A549 (cell line): ENCODE measurements at regions not wholly inside any gene's neighbourhood (a gene's known extent, or its start where the extent isn't known, plus 50 kb on each side); places are given as distances from the start of the nearest gene placed in this dataset.

Experiments
- ATAC-seq, 2 experiments: fragments of 200-7000 bp in 1 of 2; fragments of >200 bp in 1 of 2; cut with Nextera tagmentation in 1 of 2; cut with Tn5 transposase in 1 of 2; 3 replicates each; pipeline versions ENCODE4 v1.8.0 to v1.9.1; 2018 to 2020; ENCODE audit warnings: mild to moderate bottlenecking in 1 of 2, moderate library complexity in 1 of 2
- CTCF ChIA-PET: fragments of 300-600 bp; sonication (Branson Sonifier 250); formaldehyde crosslinking; extraction: SDS; loops from one replicate; lab custom pipeline; 2021; ENCODE audit warnings: antibody characterized with exemption, inconsistent platforms; lab: Yijun Ruan, JAX
- POLR2A ChIA-PET: fragments of 350-600 bp; formaldehyde crosslinking; extraction: SDS; loops from one replicate; lab custom pipeline; 2021; ENCODE audit warnings: antibody characterized with exemption, inconsistent platforms; lab: Yijun Ruan, JAX
- DNase-seq, 2 experiments: peaks; one replicate each; pipeline versions ENCODE4 v3.0.0 to v3.0.0-alpha.2; 2011 to 2016; ENCODE audit warnings: low read depth in 1 of 2, low spot score in 1 of 2
- FAIRE-seq: peaks from 2 replicates; lab custom pipeline; 2011; peaks lifted over from hg19 to GRCh38; lab: Jason Lieb, UNC
- H3K27ac ChIP-seq, 2 experiments: fragments of >200 bp; sonication (Bioruptor Twin); formaldehyde crosslinking; 3 replicates each; pipeline ENCODE4 v1.5.1; 2016 to 2017
- H3K4me1 ChIP-seq: fragments of >200 bp; sonication (Bioruptor Twin); formaldehyde crosslinking; 3 replicates; pipeline ENCODE4 v1.6.1; 2016
- H3K4me2 ChIP-seq: fragments of >200 bp; sonication (Bioruptor Twin); formaldehyde crosslinking; 3 replicates; pipeline ENCODE4 v1.6.1; 2016
- H3K4me3 ChIP-seq: fragments of >200 bp; sonication (Bioruptor Twin); formaldehyde crosslinking; 3 replicates; pipeline ENCODE4 v1.5.1; 2016
- H3K9me3 ChIP-seq: fragments of >200 bp; sonication (Bioruptor Twin); formaldehyde crosslinking; 3 replicates; pipeline ENCODE4 v1.6.1; 2016
- CBX8 ChIP-seq: fragments of 200-600 bp; sonication (generic); IDR thresholded peaks from 2 replicates; pipeline ENCODE4 v1.6.1; 2016
- EHF ChIP-seq: fragments of 250-450 bp; sonication (Bioruptor Pico); IDR thresholded peaks from 2 replicates; pipeline ENCODE4 v1.5.0; 2020; ENCODE audit warnings: mild to moderate bottlenecking
- ESRRA ChIP-seq: fragments of 150-350 bp; IDR thresholded peaks from 2 replicates; pipeline ENCODE4 v1.6.1; 2014; ENCODE audit warnings: mild to moderate bottlenecking, low read length, borderline replicate concordance
- GATA3 ChIP-seq: IDR thresholded peaks from 2 replicates; pipeline ENCODE4 v1.6.1; 2012; ENCODE audit warnings: borderline replicate concordance
- HOXB5 ChIP-seq: fragments of 250-450 bp; sonication (Bioruptor Pico); IDR thresholded peaks from 2 replicates; pipeline ENCODE4 v1.5.0; 2020; ENCODE audit warnings: mild to moderate bottlenecking, moderate library complexity
- KDM1A ChIP-seq: fragments of 200-600 bp; sonication (generic); IDR thresholded peaks from 2 replicates; pipeline ENCODE4 v1.6.1; 2016; ENCODE audit warnings: low read depth, mild to moderate bottlenecking
- KDM5A ChIP-seq: fragments of 200-600 bp; sonication (generic); IDR thresholded peaks from 2 replicates; pipeline ENCODE4 v1.6.1; 2016; ENCODE audit warnings: antibody characterized with exemption, mild to moderate bottlenecking
- POLR2A ChIP-seq: IDR thresholded peaks from 2 replicates; pipeline ENCODE4 v1.6.1; 2012; ENCODE audit warnings: mild to moderate bottlenecking, low read length
- RAD21 ChIP-seq, 2 experiments: fragments of >200 bp in 1 of 2; sonication (Bioruptor Twin) in 1 of 2; formaldehyde crosslinking in 1 of 2; IDR thresholded peaks in 1 of 2; conservative IDR thresholded peaks in 1 of 2; 2 replicates in 1 of 2; 3 replicates in 1 of 2; pipeline ENCODE4 v1.6.1; 2012 to 2018; ENCODE audit warnings: inconsistent platforms in 1 of 2
- RNF2 ChIP-seq: fragments of 200-600 bp; sonication (generic); IDR thresholded peaks from 2 replicates; pipeline ENCODE4 v1.6.1; 2016; ENCODE audit warnings: low read depth, mild to moderate bottlenecking, antibody characterized with exemption, moderate library complexity, borderline replicate concordance
- TP53 ChIP-seq: fragments of 250-450 bp; sonication (Bioruptor Pico); IDR thresholded peaks from 2 replicates; pipeline ENCODE4 v1.5.0; 2021; ENCODE audit warnings: mild to moderate bottlenecking, moderate library complexity
- ZFP36 ChIP-seq: fragments of 450-650 bp; IDR thresholded peaks from 2 replicates; pipeline ENCODE4 v1.6.1; 2014; ENCODE audit warnings: borderline replicate concordance; ENCODE audit not compliant: partially characterized antibody
- WGBS: methylation state at CpG from one replicate; pipeline ENCODE4 v1.1.6; 2017; ENCODE audit errors: missing lambda C conversion rate; 5-methylcytosine and 5-hydroxymethylcytosine counted together
- TF ChIP-seq, protein P1 (sequence below): IDR thresholded peaks from 2 replicates; pipeline ENCODE4 v1.6.1; 2012
- TF ChIP-seq, protein P2 (sequence below): IDR thresholded peaks from 2 replicates; pipeline ENCODE4 v1.6.1; 2012
- TF ChIP-seq, protein P3 (sequence below): IDR thresholded peaks from 2 replicates; pipeline ENCODE4 v1.6.1; 2012; ENCODE audit warnings: low read depth, borderline replicate concordance
- TF ChIP-seq, protein P4 (sequence below): fragments of 150-350 bp; IDR thresholded peaks from 2 replicates; pipeline ENCODE4 v1.6.1; 2014; ENCODE audit warnings: low read depth, mild to moderate bottlenecking, low read length

DNA sequence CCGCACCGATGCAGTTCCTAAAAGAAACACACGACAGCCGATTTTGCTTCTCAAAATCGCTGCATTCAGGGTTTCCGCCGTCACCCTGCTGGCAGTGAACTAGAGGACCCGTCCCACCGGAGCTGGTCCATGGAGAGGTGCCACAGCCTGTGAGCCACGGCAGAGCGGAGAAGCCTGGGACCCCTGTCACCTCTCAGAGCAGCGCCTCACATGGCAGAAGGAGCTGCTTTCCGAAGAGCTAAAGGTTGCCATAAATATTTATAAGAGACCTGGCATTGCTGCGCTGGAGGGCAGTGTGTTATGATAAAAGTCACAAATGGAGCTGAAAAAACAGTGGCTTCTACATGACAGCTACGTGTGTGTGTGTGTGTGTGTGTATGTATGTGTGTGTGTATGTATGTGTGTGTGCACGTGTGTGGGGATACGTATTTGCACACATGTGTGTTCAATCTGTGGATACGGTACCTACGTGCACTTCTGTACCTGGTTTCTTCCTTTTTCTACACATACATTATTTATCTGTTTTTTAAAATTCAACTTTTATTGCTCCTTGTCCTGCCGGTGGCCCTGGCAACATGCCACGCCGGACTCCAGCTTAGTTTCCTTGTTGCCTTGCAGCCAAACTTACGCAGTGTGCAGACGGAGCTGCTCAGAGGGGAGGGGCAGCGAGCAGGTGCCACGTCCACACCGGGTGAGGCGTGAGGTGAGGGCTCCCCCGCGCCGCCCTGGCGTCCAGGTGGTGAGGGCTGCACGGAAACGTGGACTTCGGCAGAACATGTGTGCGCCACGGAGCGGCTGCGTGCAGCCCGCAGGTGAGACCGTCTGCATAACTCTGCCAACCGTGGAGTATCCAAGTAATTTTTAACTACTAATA is 115.2 kb upstream of the PITRM1 start:
- DNase-seq (no peak), FAIRE-seq (no peak), ATAC-seq (no peak)
- ChIA-PET POLR2A (no interaction called here), CTCF (interaction anchor here (0.5 to 1.6 kb wide), 3 partner anchors 20 to 445 kb away, joined by 3 read pairs; no protein-coding TSS in a partner anchor)
- Histone ChIP-seq H3K4me3 (no peak overlapping the region), H3K27ac (no peak overlapping the region), H3K4me2 (no peak overlapping the region), H3K9me3 (no peaks in the 10 kb centered on the region), H3K4me1 (no peaks in the 10 kb centered on the region)
- TF ChIP-seq, protein P1, sequence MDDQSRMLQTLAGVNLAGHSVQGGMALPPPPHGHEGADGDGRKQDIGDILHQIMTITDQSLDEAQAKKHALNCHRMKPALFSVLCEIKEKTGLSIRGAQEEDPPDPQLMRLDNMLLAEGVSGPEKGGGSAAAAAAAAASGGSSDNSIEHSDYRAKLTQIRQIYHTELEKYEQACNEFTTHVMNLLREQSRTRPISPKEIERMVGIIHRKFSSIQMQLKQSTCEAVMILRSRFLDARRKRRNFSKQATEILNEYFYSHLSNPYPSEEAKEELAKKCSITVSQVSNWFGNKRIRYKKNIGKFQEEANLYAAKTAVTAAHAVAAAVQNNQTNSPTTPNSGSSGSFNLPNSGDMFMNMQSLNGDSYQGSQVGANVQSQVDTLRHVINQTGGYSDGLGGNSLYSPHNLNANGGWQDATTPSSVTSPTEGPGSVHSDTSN, result no peak
- TF ChIP-seq RNF2 (no peak), EHF (no peak), ESRRA (no peak), TP53 (CRISPR knock-in tag) (no peak)
- 75% methylated on average over 41 of the region's 42 CpGs for WGBS

DNA sequence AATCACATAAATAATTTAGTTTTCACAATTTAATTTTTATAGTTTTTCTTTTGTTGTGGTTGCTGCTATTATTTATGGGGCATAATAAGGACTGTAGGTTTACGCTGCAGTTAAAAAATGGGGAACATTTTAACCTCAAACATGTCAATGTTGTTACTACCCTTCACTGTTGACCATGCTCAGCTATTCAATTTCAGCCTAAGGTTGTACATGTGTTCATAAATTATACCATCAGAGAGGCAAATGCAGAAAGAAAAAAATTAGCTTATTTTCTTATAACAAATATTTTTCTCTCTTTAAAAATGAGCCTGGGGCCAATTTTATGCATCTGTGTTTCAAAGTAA is 110.1 kb upstream of the PITRM1 start:
- DNase-seq (no peak), ATAC-seq (no peak), FAIRE-seq (no peak)
- TF ChIP-seq HOXB5 (CRISPR knock-in tag) (no peak), KDM1A (no peak), GATA3 (no peak)
- Histone ChIP-seq H3K4me2 (no peak overlapping the region), H3K4me1 (no peaks in the 10 kb centered on the region), H3K27ac (no peak overlapping the region), H3K9me3 (no peaks in the 10 kb centered on the region), H3K4me3 (no peak overlapping the region)
- WGBS, result 77% methylated on average over 1 of the region's 1 CpG
- POLR2A ChIA-PET, result no interaction called here
- CTCF ChIA-PET, result interaction anchor here (1.4 to 2.4 kb wide), 2 partner anchors 10 to 19 kb away, joined by 3 to 6 read pairs; no protein-coding TSS in a partner anchor

DNA sequence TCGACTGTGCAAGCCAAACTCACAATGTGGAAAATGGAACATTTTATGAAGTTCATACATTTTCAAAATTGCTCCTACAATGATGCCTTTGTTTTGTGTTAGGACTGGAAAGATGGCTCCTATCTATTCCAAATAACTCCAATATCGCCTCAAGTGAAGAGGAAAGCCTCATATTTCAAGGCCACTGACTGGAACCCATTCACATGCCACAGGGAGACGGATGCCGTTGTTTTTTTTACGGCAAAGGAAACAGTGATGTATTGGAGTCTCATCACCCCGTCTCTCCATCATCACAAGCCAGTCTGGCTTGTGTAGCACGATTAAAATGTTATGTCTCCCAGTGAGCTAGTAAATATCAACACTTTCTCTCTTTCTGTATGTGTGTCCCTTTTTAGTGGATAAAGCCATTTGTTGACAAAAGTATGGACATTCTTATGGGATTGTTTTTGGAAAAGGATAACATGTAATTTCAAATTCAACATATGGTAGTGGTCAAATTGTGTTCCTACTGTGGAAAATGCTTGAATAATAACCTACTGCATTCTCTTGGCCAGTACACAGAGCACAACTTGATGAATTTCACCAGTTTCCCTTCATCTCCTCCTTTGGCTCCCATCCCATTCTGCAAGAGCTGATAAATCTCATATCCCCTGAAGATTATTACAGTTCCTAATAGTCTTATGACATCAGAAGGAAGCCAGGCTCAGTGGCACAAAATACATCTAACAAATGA is 109.5 kb upstream of the PITRM1 start:
- no peak for FAIRE-seq
- WGBS, result 51% methylated on average over 7 of the region's 7 CpGs
- Histone ChIP-seq H3K4me2 (no peak overlapping the region), H3K9me3 (no peaks in the 10 kb centered on the region), H3K4me1 (no peaks in the 10 kb centered on the region), H3K4me3 (no peak overlapping the region), H3K27ac (no peak overlapping the region)
- no peak for TF ChIP-seq KDM5A
- TF ChIP-seq, protein P2, sequence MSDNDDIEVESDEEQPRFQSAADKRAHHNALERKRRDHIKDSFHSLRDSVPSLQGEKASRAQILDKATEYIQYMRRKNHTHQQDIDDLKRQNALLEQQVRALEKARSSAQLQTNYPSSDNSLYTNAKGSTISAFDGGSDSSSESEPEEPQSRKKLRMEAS, result no peak
- no peak for TF ChIP-seq CBX8
- TF ChIP-seq, protein P3, sequence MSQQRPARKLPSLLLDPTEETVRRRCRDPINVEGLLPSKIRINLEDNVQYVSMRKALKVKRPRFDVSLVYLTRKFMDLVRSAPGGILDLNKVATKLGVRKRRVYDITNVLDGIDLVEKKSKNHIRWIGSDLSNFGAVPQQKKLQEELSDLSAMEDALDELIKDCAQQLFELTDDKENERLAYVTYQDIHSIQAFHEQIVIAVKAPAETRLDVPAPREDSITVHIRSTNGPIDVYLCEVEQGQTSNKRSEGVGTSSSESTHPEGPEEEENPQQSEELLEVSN, result no peak
- no peak for TF ChIP-seq ZFP36
- TF ChIP-seq POLR2A, result no peak
- TF ChIP-seq, protein P4, sequence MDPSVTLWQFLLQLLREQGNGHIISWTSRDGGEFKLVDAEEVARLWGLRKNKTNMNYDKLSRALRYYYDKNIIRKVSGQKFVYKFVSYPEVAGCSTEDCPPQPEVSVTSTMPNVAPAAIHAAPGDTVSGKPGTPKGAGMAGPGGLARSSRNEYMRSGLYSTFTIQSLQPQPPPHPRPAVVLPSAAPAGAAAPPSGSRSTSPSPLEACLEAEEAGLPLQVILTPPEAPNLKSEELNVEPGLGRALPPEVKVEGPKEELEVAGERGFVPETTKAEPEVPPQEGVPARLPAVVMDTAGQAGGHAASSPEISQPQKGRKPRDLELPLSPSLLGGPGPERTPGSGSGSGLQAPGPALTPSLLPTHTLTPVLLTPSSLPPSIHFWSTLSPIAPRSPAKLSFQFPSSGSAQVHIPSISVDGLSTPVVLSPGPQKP, result no peak
- no peak for TF ChIP-seq RAD21 (conservative IDR thresholded peaks at IDR 0.05 in 1 of 2, IDR thresholded peaks at IDR 0.05 in 1 of 2)
- POLR2A ChIA-PET, result no interaction called here
- no peak for ATAC-seq
- CTCF ChIA-PET, result interaction anchor here (1.4 to 2.4 kb wide), 2 partner anchors 9 to 20 kb away, joined by 3 to 6 read pairs; no protein-coding TSS in a partner anchor
- no peak for DNase-seq
